Testis (tissue), 2 donors: ENCODE measurements at regions not wholly inside any gene's neighbourhood (a gene's known extent, or its start where the extent isn't known, plus 50 kb on each side); places are given as distances from the start of the nearest gene placed in this dataset.

Experiments used
- POLR2A ChIP-seq: fragments of 450-650 bp; IDR thresholded peaks from one replicate; pipeline ENCODE4 v1.6.1; 2017; ENCODE audit warnings: antibody characterized with exemption, mild to moderate bottlenecking, moderate library complexity
- TF ChIP-seq, protein P1 (sequence below), 3 experiments: fragments of 450-650 bp in 2 of 3; fragments of 200-600 bp in 1 of 3; sonication (generic) in 1 of 3; IDR thresholded peaks; one replicate each; pipeline ENCODE4 v1.5.1; 2016 to 2019; ENCODE audit warnings: antibody characterized with exemption in 3 of 3, mild to moderate bottlenecking in 2 of 3, moderate library complexity in 1 of 3

DNA sequence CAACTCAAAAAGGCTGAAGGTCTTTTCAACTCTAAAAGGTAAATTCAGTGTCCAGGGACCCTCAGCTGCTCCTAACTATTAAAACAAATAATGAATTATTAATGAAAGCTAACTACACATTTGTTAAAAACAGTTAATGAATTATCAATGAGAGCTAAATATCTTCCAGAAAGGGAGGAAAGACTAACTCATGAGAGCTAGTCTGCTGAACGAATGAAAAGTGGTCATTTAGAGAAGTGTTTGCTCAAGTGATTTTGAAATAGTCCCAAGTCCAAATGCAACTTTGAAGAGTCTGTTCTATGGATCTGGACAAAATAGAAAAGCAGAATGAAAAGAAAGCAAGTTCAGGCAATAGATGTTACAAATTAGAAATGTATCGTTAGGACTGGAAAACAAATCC lies 133.9 kb upstream of the SPEF2 start:
- TF ChIP-seq, protein P1, sequence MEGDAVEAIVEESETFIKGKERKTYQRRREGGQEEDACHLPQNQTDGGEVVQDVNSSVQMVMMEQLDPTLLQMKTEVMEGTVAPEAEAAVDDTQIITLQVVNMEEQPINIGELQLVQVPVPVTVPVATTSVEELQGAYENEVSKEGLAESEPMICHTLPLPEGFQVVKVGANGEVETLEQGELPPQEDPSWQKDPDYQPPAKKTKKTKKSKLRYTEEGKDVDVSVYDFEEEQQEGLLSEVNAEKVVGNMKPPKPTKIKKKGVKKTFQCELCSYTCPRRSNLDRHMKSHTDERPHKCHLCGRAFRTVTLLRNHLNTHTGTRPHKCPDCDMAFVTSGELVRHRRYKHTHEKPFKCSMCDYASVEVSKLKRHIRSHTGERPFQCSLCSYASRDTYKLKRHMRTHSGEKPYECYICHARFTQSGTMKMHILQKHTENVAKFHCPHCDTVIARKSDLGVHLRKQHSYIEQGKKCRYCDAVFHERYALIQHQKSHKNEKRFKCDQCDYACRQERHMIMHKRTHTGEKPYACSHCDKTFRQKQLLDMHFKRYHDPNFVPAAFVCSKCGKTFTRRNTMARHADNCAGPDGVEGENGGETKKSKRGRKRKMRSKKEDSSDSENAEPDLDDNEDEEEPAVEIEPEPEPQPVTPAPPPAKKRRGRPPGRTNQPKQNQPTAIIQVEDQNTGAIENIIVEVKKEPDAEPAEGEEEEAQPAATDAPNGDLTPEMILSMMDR (IDR thresholded peaks at IDR 0.05) = no peak
- TF ChIP-seq POLR2A = no peak
